ENCODE measurements at regions not wholly inside any gene's neighbourhood (a gene's known extent, or its start where the extent isn't known, plus 50 kb on each side); places are given as distances from the start of the nearest gene placed in this dataset.

- Histone ChIP-seq H3K27me3 (ENCODE audit: control insufficient read depth, insufficient read depth, low read length) (no peaks in the 10 kb centered on the region), H3K36me3 (ENCODE audit: control insufficient read depth, insufficient read depth, low read length) (no peaks in the 10 kb centered on the region), H3K4me3 (ENCODE audit: low read depth in 2 of 2, low read length in 2 of 2) (no peak overlapping the region), H3K4me1 (ENCODE audit: control insufficient read depth, insufficient read depth, low read length) (peaks cover 15% of the 10 kb centered on the region), H3K9me3 (ENCODE audit: control insufficient read depth, insufficient read depth, low read depth, low read length) (no peaks in the 10 kb centered on the region), H3K27ac (ENCODE audit: low read length) (peak overlapping the region; percentile 93; the same call in 1 of the 2 replicates)
- ChIA-PET POLR2A (no interaction called here), CTCF (no interaction called here)
- in situ Hi-C loops (cut with HindIII; ENCODE audit: low pct_unique_long_range_greater_than_20kb, low sequenced_read_pairs) (no loop called here), intact Hi-C loops (cut with micrococcal nuclease; ENCODE audit: unreplicated experiment) (no loop called here)
- no peak for TF ChIP-seq CTCF (IDR thresholded peaks at IDR 0.05)
- no peak for TF ChIP-seq TCF7L2 (IDR thresholded peaks at IDR 0.05; ENCODE audit: low read depth, low read length)
- no peak for TF ChIP-seq POLR2AphosphoS5 (IDR thresholded peaks at IDR 0.05; ENCODE audit: low read depth, low read length)
- no peak for TF ChIP-seq SIN3A (IDR thresholded peaks at IDR 0.05; ENCODE audit: borderline replicate concordance, insufficient read depth, low read depth, low read length)
- TF ChIP-seq REST (IDR thresholded peaks at IDR 0.05; ENCODE audit: insufficient read depth in 1 of 2, low read depth in 2 of 2, low read length in 1 of 2): no peak
- BruUV-seq (replicated peaks): no TSS peak
- DNase-seq (ENCODE audit: low read depth, low spot score) (no peak), ATAC-seq (no peak)
These were observed 95.1 kb upstream of the CAV2 start for GRCh38 chr7:116404389-116404788.

- Histone ChIP-seq H3K27me3 (ENCODE audit: control insufficient read depth, insufficient read depth, low read length) (no peaks in the 10 kb centered on the region), H3K4me3 (ENCODE audit: low read depth in 2 of 2, low read length in 2 of 2) (no peak overlapping the region), H3K9me3 (ENCODE audit: control insufficient read depth, insufficient read depth, low read depth, low read length) (no peaks in the 10 kb centered on the region), H3K27ac (ENCODE audit: low read length) (peak overlapping the region; percentile 93), H3K36me3 (ENCODE audit: control insufficient read depth, insufficient read depth, low read length) (no peaks in the 10 kb centered on the region), H3K4me1 (ENCODE audit: control insufficient read depth, insufficient read depth, low read length) (peaks cover 4% of the 10 kb centered on the region; the same call in 1 of the 2 replicates)
- TF ChIP-seq TCF7L2 (IDR thresholded peaks at IDR 0.05; ENCODE audit: low read depth, low read length) (no peak), POLR2AphosphoS5 (IDR thresholded peaks at IDR 0.05; ENCODE audit: low read depth, low read length) (no peak), REST (IDR thresholded peaks at IDR 0.05; ENCODE audit: insufficient read depth in 1 of 2, low read depth in 2 of 2, low read length in 1 of 2) (no peak), SIN3A (IDR thresholded peaks at IDR 0.05; ENCODE audit: borderline replicate concordance, insufficient read depth, low read depth, low read length) (no peak), CTCF (IDR thresholded peaks at IDR 0.05) (no peak)
- no peak for DNase-seq (ENCODE audit: low read depth, low spot score)
- intact Hi-C loops (cut with micrococcal nuclease; ENCODE audit: unreplicated experiment): no loop called here
- BruUV-seq (replicated peaks): no TSS peak
- ATAC-seq: no peak
- ChIA-PET CTCF (no interaction called here), POLR2A (no interaction called here)
- in situ Hi-C loops (cut with HindIII; ENCODE audit: low pct_unique_long_range_greater_than_20kb, low sequenced_read_pairs): no loop called here
These were observed 93.7 kb upstream of the CAV2 start for GRCh38 chr7:116405810-116406209.
